Jurkat, Clone E6-1 (cell line): ENCODE measurements at regions not wholly inside any gene's neighbourhood (a gene's known extent, or its start where the extent isn't known, plus 50 kb on each side); places are given as distances from the start of the nearest gene placed in this dataset.
A peak's percentile ranks its signal among the peaks of the same experiment; 100 is the strongest.

Source experiments
- DNase-seq: peaks from one replicate; pipeline ENCODE4 v3.0.0-alpha.2; 2011; ENCODE audit warnings: low read depth, low spot score
- H3K4me3 ChIP-seq: 2 replicates; pipeline ENCODE4 v1.5.1; 2011; ENCODE audit warnings: mild to moderate bottlenecking, low read length, control low read depth, moderate library complexity

- no peak for DNase-seq
- no peak overlapping the region for H3K4me3 ChIP-seq
Observed at GRCh38 chr4:3830774-3831528, 64.8 kb downstream of the ADRA2C start.

GRCh38 chr4:3831529-3832150, 65.5 kb downstream of the ADRA2C start:
- H3K4me3 ChIP-seq = no peak overlapping the region
- DNase-seq = no peak

- no peak overlapping the region for H3K4me3 ChIP-seq
- no peak for DNase-seq
Observed at GRCh38 chr4:3832536-3833220, 66.5 kb downstream of the ADRA2C start.

GRCh38 chr4:3833326-3833989, 67.3 kb downstream of the ADRA2C start:
- H3K4me3 ChIP-seq = no peak overlapping the region
- no peak for DNase-seq

GRCh38 chr4:3834186-3834662, 68.0 kb downstream of the ADRA2C start:
- H3K4me3 ChIP-seq = no peak overlapping the region
- no peak for DNase-seq

GRCh38 chr4:3834663-3835521, 68.7 kb downstream of the ADRA2C start:
- no peak overlapping the region for H3K4me3 ChIP-seq
- no peak for DNase-seq

GRCh38 chr4:3835527-3836405, 69.6 kb downstream of the ADRA2C start:
- no peak for DNase-seq
- no peak overlapping the region for H3K4me3 ChIP-seq

GRCh38 chr4:3836406-3836755, 70.2 kb downstream of the ADRA2C start:
- DNase-seq = no peak
- H3K4me3 ChIP-seq = no peak overlapping the region

GRCh38 chr4:3836756-3837601, 70.8 kb downstream of the ADRA2C start:
- no peak overlapping the region for H3K4me3 ChIP-seq
- DNase-seq = peak; percentile 10

- DNase-seq = no peak
- no peak overlapping the region for H3K4me3 ChIP-seq
Observed at GRCh38 chr4:3838437-3839380, 72.5 kb downstream of the ADRA2C start.

GRCh38 chr4:3845094-3845743, 79.0 kb downstream of the ADRA2C start:
- no peak for DNase-seq
- no peak overlapping the region for H3K4me3 ChIP-seq

GRCh38 chr4:3845744-3846429, 79.7 kb downstream of the ADRA2C start:
- H3K4me3 ChIP-seq = no peak overlapping the region
- no peak for DNase-seq

- DNase-seq = no peak
- H3K4me3 ChIP-seq = no peak overlapping the region
Observed at GRCh38 chr4:3847211-3847940, 81.2 kb downstream of the ADRA2C start.

- no peak overlapping the region for H3K4me3 ChIP-seq
- DNase-seq = no peak
Observed at GRCh38 chr4:3848323-3848722, 82.1 kb downstream of the ADRA2C start.
